HG03095 (cell line): ENCODE measurements at regions not wholly inside any gene's neighbourhood (a gene's known extent, or its start where the extent isn't known, plus 50 kb on each side); places are given as distances from the start of the nearest gene placed in this dataset.
"Not testable (repeated sequence)": the region's sequence is repeated elsewhere in the genome, so short reads cannot be mapped to it uniquely, and the experiment has no call there.

Experiments
- ATAC-seq: cut with Tn5 transposase; IDR thresholded peaks from one replicate; pipeline ENCODE4 v1.9.1; 2021; ENCODE audit warnings: moderate library complexity; ENCODE audit not compliant: unreplicated experiment

DNA sequence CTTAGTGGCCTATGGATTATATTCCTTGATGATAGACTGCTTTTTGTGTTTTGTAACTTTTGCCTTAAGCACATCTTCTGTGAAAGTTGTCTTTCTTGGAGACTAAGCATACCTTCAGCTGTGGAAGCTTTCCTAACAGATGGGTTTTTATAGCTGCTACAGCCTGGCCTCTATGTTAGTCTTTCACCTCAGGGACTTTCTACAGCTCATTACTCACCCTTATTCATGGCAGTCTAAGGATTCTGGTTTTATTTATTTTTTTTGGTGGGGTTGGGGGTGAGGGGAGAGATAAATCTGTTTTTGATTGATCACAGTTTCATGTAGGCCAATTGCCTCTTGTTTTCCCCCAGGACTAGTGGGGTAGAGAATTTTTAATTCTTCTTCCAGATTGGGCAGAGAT is 219.9 kb downstream of the DKK1 start:
- ATAC-seq = no peak

- no peak for ATAC-seq
Observed at GRCh38 chr10:52539463-52539862, 225.4 kb downstream of the DKK1 start.

DNA sequence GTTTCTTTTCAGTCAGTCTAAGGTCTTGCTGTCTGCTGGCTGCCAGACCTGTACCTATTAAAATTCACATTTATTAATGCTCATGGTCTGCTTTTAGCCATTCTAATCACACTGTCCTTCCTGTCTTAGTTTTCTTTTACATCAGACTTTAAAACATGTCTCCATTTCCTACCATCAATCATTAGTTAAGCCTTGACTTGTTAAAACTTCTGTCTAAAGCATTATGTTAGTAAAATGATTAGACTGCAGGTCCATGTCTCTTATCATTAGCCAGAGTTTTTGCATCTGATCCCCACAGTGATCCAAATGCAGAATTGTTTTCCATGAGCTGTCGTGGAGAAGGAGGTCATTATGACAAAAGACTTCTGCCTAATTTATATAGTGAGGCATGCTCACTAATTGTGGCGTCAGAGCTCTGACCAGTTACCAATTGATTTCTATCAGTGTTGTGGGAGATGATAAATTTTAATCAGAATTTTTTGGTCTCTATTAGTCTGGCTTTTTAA is 226.5 kb downstream of the DKK1 start:
- ATAC-seq = no peak

DNA sequence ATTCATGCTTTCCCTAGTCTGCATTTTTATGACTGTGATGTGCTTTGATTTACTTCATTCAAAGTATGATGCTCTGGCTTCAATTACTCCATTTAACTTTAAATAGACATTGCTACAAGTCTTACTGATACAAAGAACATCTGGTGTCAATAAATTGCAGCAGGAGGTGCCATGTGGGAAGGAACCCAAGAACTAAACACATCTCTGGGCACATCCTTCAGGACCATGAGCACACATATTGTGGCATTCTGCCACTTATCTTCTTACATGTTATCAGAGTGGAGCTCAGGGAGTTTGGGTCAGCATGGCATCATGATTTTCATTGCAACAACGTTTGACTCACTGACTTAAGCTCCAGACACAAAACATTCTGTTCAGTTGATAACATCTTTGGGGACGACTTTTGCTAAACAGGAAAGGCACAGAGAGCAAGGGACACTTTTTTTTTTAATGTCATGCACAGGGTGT is 227.0 kb downstream of the DKK1 start:
- ATAC-seq = no peak

- ATAC-seq = no peak
Observed at GRCh38 chr10:52542906-52543305, 228.8 kb downstream of the DKK1 start.

DNA sequence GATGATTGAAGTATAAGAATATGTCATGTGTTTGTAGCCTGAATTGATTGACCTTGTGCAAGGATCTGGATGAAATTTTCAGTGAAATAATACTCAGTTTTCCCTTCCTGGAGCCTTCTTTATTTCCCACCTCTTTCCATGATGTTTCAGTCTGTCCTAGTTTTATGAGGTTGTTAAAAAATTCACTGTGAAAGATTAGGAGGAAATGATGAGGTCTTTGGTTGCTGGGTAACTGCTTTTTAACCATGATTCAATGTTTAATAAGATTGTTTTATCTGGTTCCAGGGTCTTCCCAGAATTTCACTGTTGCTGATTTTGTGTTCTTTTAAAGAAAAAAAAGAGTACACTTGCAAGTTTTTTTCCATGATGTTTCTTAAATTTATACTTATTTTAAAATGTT is 221.5 kb downstream of the MBL2 start:
- ATAC-seq = no peak

DNA sequence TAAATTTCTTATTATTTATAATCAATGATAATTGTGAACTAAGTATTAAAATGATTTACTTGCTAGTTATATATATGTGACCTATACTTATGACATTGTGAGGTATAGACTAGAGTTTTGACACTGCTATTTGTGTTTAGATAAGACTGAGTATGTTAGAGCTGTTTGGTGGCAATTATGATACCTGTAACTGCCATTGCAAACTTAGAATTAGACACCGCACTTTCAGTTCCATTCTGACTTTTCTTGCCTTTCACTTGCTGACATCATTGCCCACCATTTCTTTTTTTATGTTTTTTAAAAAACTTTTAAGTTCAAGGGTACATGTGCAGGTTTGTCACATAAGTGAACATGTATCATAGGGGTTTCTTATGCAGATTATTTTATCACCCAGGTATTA is 214.5 kb downstream of the MBL2 start:
- peak; percentile 69 for ATAC-seq

GRCh38 chr10:52561322-52561721 is 211.3 kb downstream of the MBL2 start:
- no peak for ATAC-seq

- ATAC-seq = no peak
Observed at GRCh38 chr10:52563360-52563759, 209.2 kb downstream of the MBL2 start.

DNA sequence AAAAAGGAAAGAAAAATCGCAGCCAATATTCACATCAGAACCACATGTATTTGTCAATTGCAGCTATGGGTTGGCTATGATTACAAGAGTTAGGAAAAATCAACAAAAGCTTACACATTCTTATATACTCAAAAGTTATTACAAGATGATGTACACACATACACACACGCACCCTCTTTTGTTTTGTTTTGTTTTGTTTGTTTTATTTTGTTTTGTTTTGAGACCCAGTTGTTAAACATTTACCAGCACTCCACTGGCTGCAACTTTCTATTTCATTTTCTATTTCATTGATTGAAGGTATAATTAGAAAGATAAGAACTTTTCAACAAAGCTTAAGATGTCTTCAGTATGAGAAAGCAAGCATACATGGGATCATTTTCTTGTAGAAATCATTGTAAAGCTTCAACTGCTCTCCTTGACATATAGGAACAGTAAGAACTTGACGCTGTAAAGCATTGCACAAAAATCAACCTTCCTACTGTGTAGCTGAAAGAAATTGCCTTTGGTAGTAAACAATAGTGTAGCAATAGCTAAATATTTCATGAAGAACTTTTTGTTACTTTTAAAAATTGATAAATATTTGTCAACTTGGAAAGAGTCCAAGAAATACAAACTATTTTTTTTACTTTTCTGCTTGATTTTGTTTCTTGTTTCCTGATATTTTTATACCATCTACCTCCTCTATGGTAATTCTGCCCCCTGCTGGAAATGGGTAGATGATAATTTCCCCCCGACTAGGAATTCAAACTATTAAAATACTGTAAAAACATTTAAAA is 205.9 kb downstream of the MBL2 start:
- ATAC-seq = no peak

GRCh38 chr10:52567247-52567580 is 205.4 kb downstream of the MBL2 start:
- no peak for ATAC-seq

DNA sequence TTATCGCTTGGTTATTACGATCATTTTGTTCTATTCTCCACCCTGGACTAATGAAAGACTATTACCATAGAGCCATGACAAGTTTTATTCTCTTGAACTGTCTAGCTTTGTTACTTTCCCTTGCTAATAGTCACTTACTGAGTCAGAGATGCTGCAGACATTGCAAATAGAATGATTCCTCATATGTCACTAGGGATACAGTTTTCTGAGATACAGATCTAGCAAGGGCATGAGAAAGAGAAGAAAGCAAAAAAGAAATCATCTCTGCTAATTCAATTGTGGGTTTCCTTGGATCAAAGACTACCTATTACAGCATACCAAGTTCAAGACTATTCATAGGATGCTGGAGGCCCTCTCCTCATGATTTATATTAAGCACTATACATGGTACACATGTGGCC is 204.3 kb downstream of the MBL2 start:
- ATAC-seq = no peak

DNA sequence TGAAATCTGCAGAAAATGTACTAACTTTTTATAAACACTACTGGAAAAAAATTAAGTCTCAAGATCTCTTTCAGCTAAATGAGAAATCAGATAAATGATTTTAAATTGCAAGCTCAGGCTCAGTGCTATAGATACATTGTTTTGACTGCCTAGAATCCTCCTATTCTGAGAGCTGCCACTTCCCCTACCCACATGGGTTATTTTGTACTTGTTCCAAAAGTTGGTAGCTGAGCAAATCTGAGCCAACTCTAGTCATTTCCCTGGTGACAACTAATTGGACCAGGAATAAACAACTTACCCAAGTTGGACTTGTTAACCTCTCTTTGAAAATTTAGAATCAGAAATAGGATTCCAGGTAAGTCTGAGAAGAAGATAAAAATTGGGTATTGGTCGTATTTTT is 202.1 kb downstream of the MBL2 start:
- ATAC-seq = no peak

DNA sequence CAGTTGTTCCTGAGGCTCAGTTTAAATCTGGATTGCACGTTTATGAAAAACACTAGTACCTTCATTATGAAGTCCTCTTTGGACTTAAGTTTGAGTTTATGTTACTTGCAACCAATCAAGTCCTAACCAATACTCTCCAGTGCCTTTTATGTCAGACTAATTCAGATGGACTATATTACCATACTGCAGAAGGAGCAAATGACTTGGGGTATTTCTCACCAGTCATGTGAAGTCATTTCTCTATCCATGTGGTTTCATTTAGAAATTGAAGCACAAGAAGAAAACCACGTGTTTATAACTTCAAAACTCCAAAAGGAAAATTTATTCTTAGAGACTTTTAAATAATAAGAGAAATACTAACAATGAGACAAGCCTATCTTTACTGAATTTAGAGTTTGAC is 201.6 kb downstream of the MBL2 start:
- no peak for ATAC-seq

- ATAC-seq = no peak
Observed at GRCh38 chr10:52571516-52572182, 200.9 kb downstream of the MBL2 start.

- no peak for ATAC-seq
Observed at GRCh38 chr10:52573347-52573746, 199.2 kb downstream of the MBL2 start.

GRCh38 chr10:52574697-52575096 is 197.9 kb downstream of the MBL2 start:
- no peak for ATAC-seq

- ATAC-seq = no peak
Observed at GRCh38 chr10:52577047-52577446, 195.5 kb downstream of the MBL2 start.

- no peak for ATAC-seq
Observed at GRCh38 chr10:52578871-52579405, 193.6 kb downstream of the MBL2 start.

- ATAC-seq = not testable (repeated sequence)
Observed at GRCh38 chr10:52581636-52582035, 190.9 kb downstream of the MBL2 start.

- no peak for ATAC-seq
Observed at GRCh38 chr10:52583336-52583735, 189.2 kb downstream of the MBL2 start.

GRCh38 chr10:52586710-52587109 is 185.9 kb downstream of the MBL2 start:
- ATAC-seq = no peak
